PC-3 (cell line): ENCODE measurements at regions not wholly inside any gene's neighbourhood (a gene's known extent, or its start where the extent isn't known, plus 50 kb on each side); places are given as distances from the start of the nearest gene placed in this dataset.

Experiments used
- ATAC-seq: fragments of 200-7000 bp; cut with Tn5 transposase; 2 replicates; pipeline ENCODE4 v1.9.1; 2020; ENCODE audit warnings: mild to moderate bottlenecking, moderate library complexity
- BruUV-seq: library from RNA; stranded (reverse); fragments of 400-500 nt; replicated peaks from 2 replicates; lab custom pipeline; 2021; lab: Mats Ljungman, UMichigan
- CTCF ChIA-PET: fragments of 300-600 bp; sonication (Branson Sonifier 250); formaldehyde crosslinking; loops from one replicate; lab custom pipeline; 2022; ENCODE audit warnings: antibody characterized with exemption; lab: Charles Lee
- POLR2A ChIA-PET: fragments of 300-600 bp; sonication (Branson Sonifier 250); formaldehyde crosslinking; loops from one replicate; lab custom pipeline; 2022; ENCODE audit warnings: antibody characterized with exemption; ENCODE audit not compliant: unreplicated experiment; lab: Charles Lee
- DNase-seq: peaks from one replicate; pipeline ENCODE4 v3.0.0-alpha.2; 2015
- H2AFZ ChIP-seq: fragments of 300-600 bp; sonication (generic); 2 replicates; pipeline ENCODE4 v1.6.0; 2016; ENCODE audit warnings: antibody characterized with exemption, low read length
- H3F3A ChIP-seq: fragments of 300-600 bp; sonication (generic); one replicate; pipeline ENCODE4 v1.6.0; 2017; ENCODE audit warnings: antibody characterized with exemption, low read length, control low read depth, mild to moderate bottlenecking; ENCODE audit not compliant: unreplicated experiment
- H3K27ac ChIP-seq: fragments of 300-600 bp; sonication (generic); 2 replicates; pipeline ENCODE4 v1.5.1; 2016; ENCODE audit warnings: mild to moderate bottlenecking, low read length
- H3K27me3 ChIP-seq: fragments of 300-600 bp; sonication (generic); 2 replicates; pipeline ENCODE4 v1.6.1; 2016; ENCODE audit warnings: low read length, mixed read lengths
- H3K36me3 ChIP-seq: fragments of 300-600 bp; sonication (generic); 2 replicates; pipeline ENCODE4 v1.6.1; 2016; ENCODE audit warnings: low read depth, mixed run types, low read length, mixed read lengths
- H3K4me1 ChIP-seq: fragments of 300-600 bp; sonication (generic); 2 replicates; pipeline ENCODE4 v1.5.1; 2016; ENCODE audit warnings: low read length; ENCODE audit not compliant: insufficient read depth
- H3K4me2 ChIP-seq: fragments of 300-600 bp; sonication (generic); 2 replicates; pipeline ENCODE4 v1.6.0; 2016; ENCODE audit warnings: low read length
- H3K4me3 ChIP-seq: fragments of 300-600 bp; sonication (generic); 2 replicates; pipeline ENCODE4 v1.5.1; 2016; ENCODE audit warnings: mild to moderate bottlenecking, low read length, mixed read lengths
- H3K79me2 ChIP-seq: fragments of 300-600 bp; sonication (generic); 2 replicates; pipeline ENCODE4 v1.6.1; 2017; ENCODE audit warnings: low read length, mixed read lengths
- H3K9ac ChIP-seq: fragments of 300-600 bp; sonication (generic); 2 replicates; pipeline ENCODE4 v1.6.0; 2016; ENCODE audit warnings: mild to moderate bottlenecking, low read length
- H3K9me2 ChIP-seq: fragments of 300-600 bp; sonication (generic); replicated peaks from 2 replicates; pipeline ENCODE4 v1.6.1; 2016; ENCODE audit warnings: mixed run types, low read length, mixed read lengths
- H3K9me3 ChIP-seq: fragments of 300-600 bp; sonication (generic); 2 replicates; pipeline ENCODE4 v1.6.1; 2016; ENCODE audit warnings: low read length, mixed read lengths
- H4K20me1 ChIP-seq: fragments of 300-600 bp; sonication (generic); 2 replicates; pipeline ENCODE4 v1.6.1; 2016; ENCODE audit warnings: low read length, mixed read lengths
- EZH2 ChIP-seq: fragments of 300-600 bp; sonication (generic); IDR thresholded peaks from one replicate; pipeline ENCODE4 v1.6.1; 2017; ENCODE audit warnings: antibody characterized with exemption, mild to moderate bottlenecking, low read length; ENCODE audit not compliant: unreplicated experiment
- EZH2phosphoT487 ChIP-seq: fragments of 300-600 bp; sonication (generic); IDR thresholded peaks from 2 replicates; pipeline ENCODE4 v1.6.1; 2018; ENCODE audit warnings: mild to moderate bottlenecking, antibody characterized with exemption, low read length, borderline replicate concordance
- intact Hi-C: fragments of 100-400 bp; cut with micrococcal nuclease; formaldehyde crosslinking; loops from 2 replicates; pipeline ENCODE4 v1.9.0; 2023
- TF ChIP-seq, protein P1 (sequence below): fragments of 300-600 bp; sonication (generic); conservative IDR thresholded peaks from 2 replicates; pipeline ENCODE4 v1.5.1; 2017; ENCODE audit warnings: antibody characterized with exemption, low read depth, mild to moderate bottlenecking, low read length

- peaks cover 17% of the 10 kb centered on the region for H3K4me1 ChIP-seq
- H3K9me3 ChIP-seq = no peaks in the 10 kb centered on the region
- peak overlapping the region; percentile 14; the same call in 1 of the 2 replicates for H3K27ac ChIP-seq
- no peaks in the 10 kb centered on the region for H3K9me2 ChIP-seq
- peak; percentile 55 for ATAC-seq
- intact Hi-C loops = loop anchor here (5.0 kb wide), 1 partner anchor 97 kb away; no protein-coding TSS in a partner anchor
- no TSS peak for BruUV-seq
- peak overlapping the region; percentile 44; the same call in 1 of the 2 replicates for H3K4me2 ChIP-seq
- H3K9ac ChIP-seq = no peak overlapping the region
- H3K79me2 ChIP-seq = no peaks in the 10 kb centered on the region
- H3K4me3 ChIP-seq = no peak overlapping the region
- H4K20me1 ChIP-seq = no peaks in the 10 kb centered on the region
- no peaks in the 10 kb centered on the region for H3K36me3 ChIP-seq
- peak; percentile 64 for DNase-seq
- no peaks in the 10 kb centered on the region for H3F3A ChIP-seq
- H2AFZ ChIP-seq = peak overlapping the region; percentile 37; the same call in 1 of the 2 replicates
- TF ChIP-seq, protein P1, sequence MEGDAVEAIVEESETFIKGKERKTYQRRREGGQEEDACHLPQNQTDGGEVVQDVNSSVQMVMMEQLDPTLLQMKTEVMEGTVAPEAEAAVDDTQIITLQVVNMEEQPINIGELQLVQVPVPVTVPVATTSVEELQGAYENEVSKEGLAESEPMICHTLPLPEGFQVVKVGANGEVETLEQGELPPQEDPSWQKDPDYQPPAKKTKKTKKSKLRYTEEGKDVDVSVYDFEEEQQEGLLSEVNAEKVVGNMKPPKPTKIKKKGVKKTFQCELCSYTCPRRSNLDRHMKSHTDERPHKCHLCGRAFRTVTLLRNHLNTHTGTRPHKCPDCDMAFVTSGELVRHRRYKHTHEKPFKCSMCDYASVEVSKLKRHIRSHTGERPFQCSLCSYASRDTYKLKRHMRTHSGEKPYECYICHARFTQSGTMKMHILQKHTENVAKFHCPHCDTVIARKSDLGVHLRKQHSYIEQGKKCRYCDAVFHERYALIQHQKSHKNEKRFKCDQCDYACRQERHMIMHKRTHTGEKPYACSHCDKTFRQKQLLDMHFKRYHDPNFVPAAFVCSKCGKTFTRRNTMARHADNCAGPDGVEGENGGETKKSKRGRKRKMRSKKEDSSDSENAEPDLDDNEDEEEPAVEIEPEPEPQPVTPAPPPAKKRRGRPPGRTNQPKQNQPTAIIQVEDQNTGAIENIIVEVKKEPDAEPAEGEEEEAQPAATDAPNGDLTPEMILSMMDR = no peak
- TF ChIP-seq EZH2 (no peak), EZH2phosphoT487 (no peak)
- POLR2A ChIA-PET = no interaction called here
- no peaks in the 10 kb centered on the region for H3K27me3 ChIP-seq
- CTCF ChIA-PET = interaction anchor here (0.6 kb wide), 1 partner anchor 291 kb away, joined by 3 read pairs; no protein-coding TSS in a partner anchor
Measured at GRCh38 chr9:105154723-105155191, 89.7 kb upstream of the SLC44A1 start.

DNA sequence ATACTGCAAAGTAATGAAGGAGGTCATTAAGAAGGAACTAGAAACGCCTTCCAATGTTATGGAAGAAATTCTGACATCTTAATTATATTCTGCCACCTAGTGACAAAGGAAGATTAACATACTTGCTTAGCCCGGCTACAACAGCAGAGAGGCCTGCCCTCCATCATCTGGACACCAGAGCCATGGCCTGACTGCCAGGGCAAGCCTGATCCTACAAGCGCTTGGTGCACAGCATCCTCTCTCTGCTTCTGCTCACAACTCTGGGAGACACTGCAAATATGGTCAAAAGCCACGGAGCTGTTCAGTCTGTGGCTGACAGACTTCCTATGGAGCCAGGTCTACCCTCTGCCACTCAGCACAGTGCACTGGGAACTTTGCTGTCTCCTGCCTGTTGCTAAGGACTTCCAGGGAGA, 87.3 kb upstream of the SLC44A1 start:
- no peak for TF ChIP-seq EZH2phosphoT487
- TF ChIP-seq, protein P1 = peak; percentile 64
- intact Hi-C loops = loop anchor here (1.0 kb wide), 4 partner anchors 166 to 377 kb away; no protein-coding TSS in a partner anchor
- H3K4me3 ChIP-seq = no peak overlapping the region
- DNase-seq (peak; percentile 67), ATAC-seq (peak; percentile 79)
- no peaks in the 10 kb centered on the region for H3K9me3 ChIP-seq
- POLR2A ChIA-PET = no interaction called here
- H2AFZ ChIP-seq = no peak overlapping the region
- no peak overlapping the region for H3K27ac ChIP-seq
- H3K36me3 ChIP-seq = no peaks in the 10 kb centered on the region
- H3K4me1 ChIP-seq = peaks cover 7% of the 10 kb centered on the region
- no peaks in the 10 kb centered on the region for H4K20me1 ChIP-seq
- no peak overlapping the region for H3K9ac ChIP-seq
- H3K27me3 ChIP-seq = no peaks in the 10 kb centered on the region
- H3K9me2 ChIP-seq = no peaks in the 10 kb centered on the region
- CTCF ChIA-PET = no interaction called here
- H3K4me2 ChIP-seq = no peak overlapping the region
- H3K79me2 ChIP-seq = no peaks in the 10 kb centered on the region
- BruUV-seq = no TSS peak
- H3F3A ChIP-seq = no peaks in the 10 kb centered on the region

DNA sequence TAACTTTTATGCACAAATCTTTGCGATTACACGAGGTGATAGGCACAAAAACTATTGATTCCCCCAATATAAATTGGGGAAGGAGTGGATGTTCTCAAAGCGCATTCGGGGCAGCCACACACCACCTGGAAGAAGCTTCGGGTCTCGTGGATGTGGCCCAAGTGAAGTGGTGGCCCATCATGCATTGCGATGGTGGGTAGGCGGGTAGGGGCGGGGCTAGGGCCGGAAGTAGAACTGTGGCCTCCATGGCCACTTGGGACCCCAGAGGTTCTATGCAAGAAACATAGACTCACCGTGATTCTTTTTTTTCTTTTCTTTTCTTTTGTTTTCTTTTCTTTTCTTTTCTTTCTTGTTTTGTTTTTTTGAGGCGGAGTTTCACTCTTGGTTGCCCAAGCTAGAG, 86.4 kb upstream of the SLC44A1 start:
- Histone ChIP-seq H3K4me1 (peaks cover 7% of the 10 kb centered on the region), H4K20me1 (no peaks in the 10 kb centered on the region), H3F3A (no peaks in the 10 kb centered on the region), H3K4me2 (no peak overlapping the region), H3K36me3 (no peaks in the 10 kb centered on the region), H3K4me3 (no peak overlapping the region), H3K79me2 (no peaks in the 10 kb centered on the region), H3K9me2 (no peaks in the 10 kb centered on the region), H2AFZ (no peak overlapping the region), H3K9me3 (no peaks in the 10 kb centered on the region), H3K9ac (no peak overlapping the region), H3K27ac (no peak overlapping the region), H3K27me3 (no peaks in the 10 kb centered on the region)
- BruUV-seq = no TSS peak
- POLR2A ChIA-PET = no interaction called here
- CTCF ChIA-PET = no interaction called here
- TF ChIP-seq EZH2 (no peak), EZH2phosphoT487 (no peak)
- TF ChIP-seq, protein P1 = no peak
- DNase-seq (no peak), ATAC-seq (no peak)
- intact Hi-C loops = no loop called here
